KG1 (cell line): ENCODE measurements at regions not wholly inside any gene's neighbourhood (a gene's known extent, or its start where the extent isn't known, plus 50 kb on each side); places are given as distances from the start of the nearest gene placed in this dataset.
"Not testable (repeated sequence)": the region's sequence is repeated elsewhere in the genome, so short reads cannot be mapped to it uniquely, and the experiment has no call there.

Experiments used
- DNase-seq: peaks from one replicate; lab custom pipeline; 2025; lab: John Stamatoyannopoulos, UW

DNA sequence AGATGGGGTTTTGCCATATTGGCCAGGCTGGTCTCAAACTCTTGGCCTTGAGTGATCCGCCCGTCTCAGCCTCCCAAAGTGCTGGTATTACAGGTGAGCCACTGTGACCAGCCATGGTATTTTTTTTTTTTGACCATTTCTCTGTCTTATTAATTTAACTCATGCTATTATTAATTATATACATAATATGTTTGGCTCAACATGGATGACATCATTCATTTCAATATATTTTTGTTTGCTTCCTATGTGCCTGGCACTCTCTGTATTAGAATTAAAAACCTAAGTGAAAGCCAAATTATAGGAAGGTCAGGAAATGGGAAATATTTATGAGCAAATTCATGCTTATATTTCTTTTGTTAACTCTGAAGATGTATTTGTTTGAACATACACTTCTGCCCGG lies 55.8 kb upstream of the AKIRIN2 start:
- DNase-seq = no peak

DNA sequence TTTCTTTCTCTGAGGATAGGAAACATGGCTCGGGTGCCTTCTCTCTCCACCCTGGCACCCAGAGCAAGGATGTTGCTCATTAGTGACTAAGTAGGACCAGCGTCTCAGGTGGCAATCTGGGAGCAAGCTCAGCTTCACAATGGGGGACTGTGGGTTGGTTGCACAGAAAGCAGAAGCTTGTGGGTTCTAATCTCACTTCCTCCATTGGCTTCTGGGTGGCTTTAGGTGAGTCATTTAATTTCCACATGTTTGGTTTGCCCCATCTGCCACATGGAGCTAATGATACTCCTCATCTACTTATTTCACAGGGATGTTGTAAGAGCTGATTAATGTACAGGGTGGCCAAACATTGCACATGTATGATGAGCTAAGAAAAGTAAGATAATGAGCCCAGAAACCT lies 54.8 kb upstream of the AKIRIN2 start:
- DNase-seq = peak; percentile 72

DNA sequence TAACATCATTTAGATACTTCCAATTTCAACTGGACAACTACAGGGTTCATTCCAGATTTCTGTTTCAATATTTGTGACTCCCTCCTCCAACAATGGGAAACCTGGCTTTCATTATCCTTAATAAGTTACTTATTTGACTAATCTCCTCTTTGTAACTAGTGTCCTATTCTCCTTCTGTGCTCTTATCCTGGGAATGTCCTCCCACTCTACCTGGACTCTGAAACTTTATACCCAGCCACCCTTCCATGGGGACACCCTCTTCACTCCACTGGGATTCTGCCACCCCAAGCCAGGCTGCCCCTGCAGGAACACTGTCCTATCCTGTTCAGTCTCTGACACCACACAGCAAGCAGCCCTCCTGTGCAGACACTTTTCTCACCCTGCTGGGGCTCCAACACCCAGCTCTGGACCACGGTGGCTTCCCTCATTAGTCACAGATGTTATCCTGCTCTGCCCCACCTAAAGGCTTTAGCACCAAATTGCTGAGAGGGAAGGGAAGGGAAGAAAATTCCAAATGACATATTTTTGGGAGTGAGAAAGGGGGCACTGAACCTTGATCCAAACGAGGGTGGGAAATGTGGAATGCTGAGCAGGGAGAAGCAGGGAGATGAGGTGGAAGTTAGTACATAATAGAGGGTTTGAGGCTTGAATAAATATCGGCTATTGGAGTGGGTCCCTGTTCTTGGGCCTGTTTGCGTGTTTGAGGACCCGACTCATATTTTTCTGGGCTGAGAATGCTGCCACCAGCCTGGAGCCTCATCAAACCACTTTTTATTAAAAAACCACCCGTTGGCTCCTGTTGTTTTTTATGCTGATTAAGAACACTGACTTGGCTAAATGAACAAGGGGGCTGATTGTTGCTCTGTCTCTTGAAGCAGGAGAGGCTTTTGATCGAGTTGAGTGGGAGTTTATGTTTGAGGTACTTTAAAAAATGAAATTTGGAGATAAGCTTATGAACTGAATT lies 54.0 kb upstream of the AKIRIN2 start:
- DNase-seq = no peak

DNA sequence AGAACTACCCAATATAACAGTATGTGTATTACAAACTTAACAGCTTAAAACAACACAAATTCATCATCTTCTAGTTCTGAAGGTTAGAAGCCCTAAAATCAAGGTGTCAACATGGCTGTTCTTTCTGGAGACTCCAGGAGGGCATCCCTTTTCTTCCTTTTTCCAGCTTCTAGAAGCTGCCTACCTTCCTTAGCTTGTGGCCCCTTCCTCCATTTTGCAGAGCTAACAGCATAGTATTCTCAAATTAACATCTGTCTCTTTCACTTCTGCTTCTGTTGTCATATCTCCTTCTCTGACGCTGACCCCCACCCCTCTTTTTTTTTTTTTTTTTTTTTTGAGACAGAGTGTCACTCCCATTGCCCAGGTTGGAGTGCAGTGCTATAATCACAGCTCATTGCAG lies 52.8 kb upstream of the AKIRIN2 start:
- DNase-seq = no peak

DNA sequence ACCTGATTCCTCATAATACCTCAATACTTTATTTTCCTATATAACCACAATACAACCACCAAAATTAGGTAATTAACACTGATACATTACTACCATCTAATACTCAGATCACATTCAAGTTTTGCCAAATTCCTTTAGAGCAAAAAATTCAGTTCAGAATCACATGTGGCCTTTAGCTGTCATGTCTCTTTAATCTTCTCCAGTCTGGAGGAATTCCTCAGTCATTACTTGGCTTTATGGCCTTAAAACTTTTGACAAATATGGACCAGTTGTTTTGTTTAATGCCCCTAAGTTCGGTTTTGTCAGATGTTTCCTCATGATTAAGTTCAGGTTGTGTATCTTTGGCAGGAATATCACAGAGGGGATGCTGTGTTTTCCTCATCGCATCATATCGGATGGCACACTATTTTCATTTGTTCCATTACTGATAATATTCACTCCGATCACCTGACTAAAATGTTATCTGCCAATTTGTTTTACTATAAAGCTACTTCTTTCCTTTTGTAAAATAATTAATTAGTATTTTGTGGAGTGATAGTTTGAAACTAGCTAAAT lies 51.2 kb upstream of the AKIRIN2 start:
- no peak for DNase-seq

DNA sequence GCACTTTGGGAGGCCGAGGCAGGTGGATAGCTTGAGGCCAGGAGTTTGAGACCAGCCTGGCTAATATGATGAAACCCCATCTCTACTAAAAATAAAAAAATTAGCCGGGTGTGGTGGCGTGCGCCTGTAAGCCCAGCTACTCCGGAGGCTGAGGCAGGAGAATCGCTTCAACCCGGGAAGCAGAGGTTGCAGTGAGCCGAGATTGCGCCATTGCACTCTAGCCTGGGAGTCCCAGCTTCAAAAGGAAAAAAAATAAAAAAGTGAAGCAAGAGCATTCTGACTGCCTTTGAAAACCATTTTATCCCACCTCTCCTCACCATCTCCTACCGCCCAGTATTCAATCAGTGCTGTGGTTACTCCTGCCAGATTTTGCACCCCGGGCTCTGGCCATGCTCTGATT lies 50.5 kb upstream of the AKIRIN2 start:
- not testable (repeated sequence) for DNase-seq
